HCT116 (cell line): ENCODE measurements at regions not wholly inside any gene's neighbourhood (a gene's known extent, or its start where the extent isn't known, plus 50 kb on each side); places are given as distances from the start of the nearest gene placed in this dataset.

Experiments
- ELF1 ChIP-seq: IDR thresholded peaks from 2 replicates; pipeline ENCODE4 v1.6.1; 2012; ENCODE audit warnings: low read depth, borderline replicate concordance
- EZH2 ChIP-seq: fragments of 200-600 bp; sonication (generic); IDR thresholded peaks from 2 replicates; pipeline ENCODE4 v1.6.1; 2017; ENCODE audit warnings: antibody characterized with exemption, mixed run types
- POLR2A ChIP-seq: IDR thresholded peaks from 2 replicates; pipeline ENCODE4 v1.7.0; 2011; ENCODE audit warnings: borderline replicate concordance; ENCODE audit not compliant: insufficient read depth, insufficient read length; ENCODE audit errors: extremely low read depth
- POLR2AphosphoS5 ChIP-seq: IDR thresholded peaks from 2 replicates; pipeline ENCODE4 v1.6.1; 2011; ENCODE audit warnings: mild to moderate bottlenecking, low read depth, low read length, moderate library complexity
- RAD21 ChIP-seq: IDR thresholded peaks from 2 replicates; pipeline ENCODE4 v1.6.1; 2012; ENCODE audit warnings: low read depth, mild to moderate bottlenecking
- SP1 ChIP-seq: IDR thresholded peaks from 2 replicates; pipeline ENCODE4 v1.6.1; 2012; ENCODE audit warnings: low read depth
- YY1 ChIP-seq: IDR thresholded peaks from 2 replicates; pipeline ENCODE4 v1.6.1; 2011; ENCODE audit warnings: low read length, low read depth, moderate library complexity, mild to moderate bottlenecking; ENCODE audit not compliant: insufficient replicate concordance; ENCODE audit errors: extremely low read depth
- ZFX ChIP-seq: fragments of 450-650 bp; IDR thresholded peaks from 2 replicates; pipeline ENCODE4 v1.6.1; 2017
- ZNF274 ChIP-seq: fragments of 200-500 bp; sonication (Bioruptor generic); IDR thresholded peaks from 2 replicates; pipeline ENCODE4 v1.6.1; 2014; ENCODE audit warnings: mild to moderate bottlenecking, low read depth, low read length, inconsistent platforms
- TF ChIP-seq, protein P1 (sequence below), 3 experiments: fragments of 200-600 bp in 1 of 3; sonication (generic) in 1 of 3; IDR thresholded peaks in 2 of 3; conservative IDR thresholded peaks in 1 of 3; 2 replicates each; pipeline ENCODE4 v1.5.1; 2012 to 2017; ENCODE audit warnings: low read depth in 2 of 3, low read length in 2 of 3, antibody characterized with exemption in 1 of 3, borderline replicate concordance in 1 of 3, control low read depth in 1 of 3, mild to moderate bottlenecking in 1 of 3, mixed read lengths in 1 of 3, mixed run types in 1 of 3, moderate library complexity in 1 of 3; ENCODE audit not compliant: insufficient read depth in 1 of 3
- TF ChIP-seq, protein P2 (sequence below): IDR thresholded peaks from 2 replicates; pipeline ENCODE4 v1.6.1; 2012; ENCODE audit warnings: low read depth
- TF ChIP-seq, protein P3 (sequence below): IDR thresholded peaks from 2 replicates; pipeline ENCODE4 v1.6.1; 2011; ENCODE audit warnings: mild to moderate bottlenecking, low read length, moderate library complexity; ENCODE audit not compliant: insufficient replicate concordance; ENCODE audit errors: extremely low read depth

DNA sequence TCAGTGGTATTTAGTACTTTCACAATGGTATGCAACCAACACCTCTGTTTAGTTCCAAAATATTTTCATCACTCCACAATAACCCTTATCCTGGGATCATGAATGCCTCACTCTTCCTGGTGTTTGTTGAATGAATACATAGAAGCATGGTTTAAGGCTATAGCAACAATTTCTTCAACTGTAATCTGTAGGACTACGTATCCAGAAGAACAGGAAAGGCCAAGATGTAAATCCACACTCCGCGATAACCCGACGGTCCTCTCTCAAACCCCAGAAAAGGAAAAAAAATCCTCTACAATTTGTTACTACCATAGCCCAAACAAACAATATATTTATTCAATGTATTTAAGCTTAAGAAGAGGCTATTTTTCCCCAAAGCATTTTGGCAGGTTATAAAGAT is 141.4 kb upstream of the SALL4 start:
- TF ChIP-seq, protein P1, sequence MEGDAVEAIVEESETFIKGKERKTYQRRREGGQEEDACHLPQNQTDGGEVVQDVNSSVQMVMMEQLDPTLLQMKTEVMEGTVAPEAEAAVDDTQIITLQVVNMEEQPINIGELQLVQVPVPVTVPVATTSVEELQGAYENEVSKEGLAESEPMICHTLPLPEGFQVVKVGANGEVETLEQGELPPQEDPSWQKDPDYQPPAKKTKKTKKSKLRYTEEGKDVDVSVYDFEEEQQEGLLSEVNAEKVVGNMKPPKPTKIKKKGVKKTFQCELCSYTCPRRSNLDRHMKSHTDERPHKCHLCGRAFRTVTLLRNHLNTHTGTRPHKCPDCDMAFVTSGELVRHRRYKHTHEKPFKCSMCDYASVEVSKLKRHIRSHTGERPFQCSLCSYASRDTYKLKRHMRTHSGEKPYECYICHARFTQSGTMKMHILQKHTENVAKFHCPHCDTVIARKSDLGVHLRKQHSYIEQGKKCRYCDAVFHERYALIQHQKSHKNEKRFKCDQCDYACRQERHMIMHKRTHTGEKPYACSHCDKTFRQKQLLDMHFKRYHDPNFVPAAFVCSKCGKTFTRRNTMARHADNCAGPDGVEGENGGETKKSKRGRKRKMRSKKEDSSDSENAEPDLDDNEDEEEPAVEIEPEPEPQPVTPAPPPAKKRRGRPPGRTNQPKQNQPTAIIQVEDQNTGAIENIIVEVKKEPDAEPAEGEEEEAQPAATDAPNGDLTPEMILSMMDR (IDR thresholded peaks at IDR 0.05 in 2 of 3, conservative IDR thresholded peaks at IDR 0.05 in 1 of 3; ENCODE audit: borderline replicate concordance in 1 of 3, insufficient read depth in 1 of 3, low read depth in 2 of 3, low read length in 2 of 3), result no peak
- TF ChIP-seq ZFX (no peak), POLR2A (no peak), ZNF274 (no peak), POLR2AphosphoS5 (no peak), EZH2 (no peak), YY1 (no peak), ELF1 (no peak), RAD21 (no peak), SP1 (no peak)
- TF ChIP-seq, protein P2, sequence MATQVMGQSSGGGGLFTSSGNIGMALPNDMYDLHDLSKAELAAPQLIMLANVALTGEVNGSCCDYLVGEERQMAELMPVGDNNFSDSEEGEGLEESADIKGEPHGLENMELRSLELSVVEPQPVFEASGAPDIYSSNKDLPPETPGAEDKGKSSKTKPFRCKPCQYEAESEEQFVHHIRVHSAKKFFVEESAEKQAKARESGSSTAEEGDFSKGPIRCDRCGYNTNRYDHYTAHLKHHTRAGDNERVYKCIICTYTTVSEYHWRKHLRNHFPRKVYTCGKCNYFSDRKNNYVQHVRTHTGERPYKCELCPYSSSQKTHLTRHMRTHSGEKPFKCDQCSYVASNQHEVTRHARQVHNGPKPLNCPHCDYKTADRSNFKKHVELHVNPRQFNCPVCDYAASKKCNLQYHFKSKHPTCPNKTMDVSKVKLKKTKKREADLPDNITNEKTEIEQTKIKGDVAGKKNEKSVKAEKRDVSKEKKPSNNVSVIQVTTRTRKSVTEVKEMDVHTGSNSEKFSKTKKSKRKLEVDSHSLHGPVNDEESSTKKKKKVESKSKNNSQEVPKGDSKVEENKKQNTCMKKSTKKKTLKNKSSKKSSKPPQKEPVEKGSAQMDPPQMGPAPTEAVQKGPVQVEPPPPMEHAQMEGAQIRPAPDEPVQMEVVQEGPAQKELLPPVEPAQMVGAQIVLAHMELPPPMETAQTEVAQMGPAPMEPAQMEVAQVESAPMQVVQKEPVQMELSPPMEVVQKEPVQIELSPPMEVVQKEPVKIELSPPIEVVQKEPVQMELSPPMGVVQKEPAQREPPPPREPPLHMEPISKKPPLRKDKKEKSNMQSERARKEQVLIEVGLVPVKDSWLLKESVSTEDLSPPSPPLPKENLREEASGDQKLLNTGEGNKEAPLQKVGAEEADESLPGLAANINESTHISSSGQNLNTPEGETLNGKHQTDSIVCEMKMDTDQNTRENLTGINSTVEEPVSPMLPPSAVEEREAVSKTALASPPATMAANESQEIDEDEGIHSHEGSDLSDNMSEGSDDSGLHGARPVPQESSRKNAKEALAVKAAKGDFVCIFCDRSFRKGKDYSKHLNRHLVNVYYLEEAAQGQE, result no peak
- TF ChIP-seq, protein P3, sequence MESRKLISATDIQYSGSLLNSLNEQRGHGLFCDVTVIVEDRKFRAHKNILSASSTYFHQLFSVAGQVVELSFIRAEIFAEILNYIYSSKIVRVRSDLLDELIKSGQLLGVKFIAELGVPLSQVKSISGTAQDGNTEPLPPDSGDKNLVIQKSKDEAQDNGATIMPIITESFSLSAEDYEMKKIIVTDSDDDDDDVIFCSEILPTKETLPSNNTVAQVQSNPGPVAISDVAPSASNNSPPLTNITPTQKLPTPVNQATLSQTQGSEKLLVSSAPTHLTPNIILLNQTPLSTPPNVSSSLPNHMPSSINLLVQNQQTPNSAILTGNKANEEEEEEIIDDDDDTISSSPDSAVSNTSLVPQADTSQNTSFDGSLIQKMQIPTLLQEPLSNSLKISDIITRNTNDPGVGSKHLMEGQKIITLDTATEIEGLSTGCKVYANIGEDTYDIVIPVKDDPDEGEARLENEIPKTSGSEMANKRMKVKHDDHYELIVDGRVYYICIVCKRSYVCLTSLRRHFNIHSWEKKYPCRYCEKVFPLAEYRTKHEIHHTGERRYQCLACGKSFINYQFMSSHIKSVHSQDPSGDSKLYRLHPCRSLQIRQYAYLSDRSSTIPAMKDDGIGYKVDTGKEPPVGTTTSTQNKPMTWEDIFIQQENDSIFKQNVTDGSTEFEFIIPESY, result no peak
